ENCODE measurements at regions not wholly inside any gene's neighbourhood (a gene's known extent, or its start where the extent isn't known, plus 50 kb on each side); places are given as distances from the start of the nearest gene placed in this dataset.

- H3K27ac ChIP-seq (ENCODE audit: low read depth, low read length): peak overlapping the region; percentile 98
- peak; percentile 86 for DNase-seq (ENCODE audit: low read depth, low spot score)
- H3K4me3 ChIP-seq (ENCODE audit: low read depth, low read length): no peak overlapping the region
- no peaks in the 10 kb centered on the region for H3K27me3 ChIP-seq (ENCODE audit: control insufficient read depth, insufficient read depth, low read length)
- ChIA-PET CTCF (interaction anchor here (0.9 to 2.1 kb wide), 4 partner anchors 15 to 866 kb away, joined by 3 to 5 read pairs (median 4); no protein-coding TSS in a partner anchor), POLR2A (interaction anchor here (0.6 to 1.7 kb wide), 3 partner anchors 281 to 867 kb away, joined by 3 to 6 read pairs (median 3); partner anchors contain the start of gene THBS1)
- TF ChIP-seq, protein P1, sequence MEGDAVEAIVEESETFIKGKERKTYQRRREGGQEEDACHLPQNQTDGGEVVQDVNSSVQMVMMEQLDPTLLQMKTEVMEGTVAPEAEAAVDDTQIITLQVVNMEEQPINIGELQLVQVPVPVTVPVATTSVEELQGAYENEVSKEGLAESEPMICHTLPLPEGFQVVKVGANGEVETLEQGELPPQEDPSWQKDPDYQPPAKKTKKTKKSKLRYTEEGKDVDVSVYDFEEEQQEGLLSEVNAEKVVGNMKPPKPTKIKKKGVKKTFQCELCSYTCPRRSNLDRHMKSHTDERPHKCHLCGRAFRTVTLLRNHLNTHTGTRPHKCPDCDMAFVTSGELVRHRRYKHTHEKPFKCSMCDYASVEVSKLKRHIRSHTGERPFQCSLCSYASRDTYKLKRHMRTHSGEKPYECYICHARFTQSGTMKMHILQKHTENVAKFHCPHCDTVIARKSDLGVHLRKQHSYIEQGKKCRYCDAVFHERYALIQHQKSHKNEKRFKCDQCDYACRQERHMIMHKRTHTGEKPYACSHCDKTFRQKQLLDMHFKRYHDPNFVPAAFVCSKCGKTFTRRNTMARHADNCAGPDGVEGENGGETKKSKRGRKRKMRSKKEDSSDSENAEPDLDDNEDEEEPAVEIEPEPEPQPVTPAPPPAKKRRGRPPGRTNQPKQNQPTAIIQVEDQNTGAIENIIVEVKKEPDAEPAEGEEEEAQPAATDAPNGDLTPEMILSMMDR (IDR thresholded peaks at IDR 0.05; ENCODE audit: low read depth, low read length): no peak
- H3K9me3 ChIP-seq (ENCODE audit: control insufficient read depth, insufficient read depth, low read length): no peaks in the 10 kb centered on the region
Observed at GRCh38 chr15:38714309-38715072, 149.9 kb upstream of the RASGRP1 start.

DNA sequence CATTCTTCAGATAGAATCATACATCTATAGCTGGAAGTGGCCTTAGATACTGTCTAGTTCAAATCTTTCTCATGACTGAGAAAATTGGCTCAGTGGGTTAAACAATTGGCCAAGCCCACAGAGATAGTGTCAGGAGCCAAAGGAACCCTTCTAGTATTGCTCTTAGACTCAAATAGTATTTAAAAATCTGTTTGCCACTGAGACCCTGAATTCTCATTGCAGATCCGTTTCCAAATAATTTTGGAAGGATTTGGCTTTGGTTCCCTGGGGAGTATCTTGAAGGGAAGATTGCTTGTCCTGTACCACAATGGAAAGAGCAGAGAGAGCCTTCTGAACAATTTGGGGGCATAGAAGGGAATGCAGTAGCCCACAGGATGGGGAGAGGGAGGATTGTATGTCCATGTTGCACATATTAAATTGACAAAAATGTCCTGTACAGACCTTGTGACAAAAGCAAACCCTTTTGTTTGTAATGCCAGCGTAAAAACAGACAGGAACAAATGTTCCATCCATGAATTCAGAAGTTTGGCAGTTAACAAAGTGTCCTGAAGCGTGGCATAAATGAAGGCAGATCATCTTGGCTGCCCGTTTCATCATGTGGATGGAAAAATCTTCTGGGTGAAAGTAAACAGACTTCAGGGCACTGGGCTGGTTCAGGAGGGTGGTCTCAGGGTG lies 156.4 kb upstream of the RASGRP1 start:
- ChIA-PET POLR2A (no interaction called here), CTCF (no interaction called here)
- DNase-seq (ENCODE audit: low read depth, low spot score): no peak
- H3K27me3 ChIP-seq (ENCODE audit: control insufficient read depth, insufficient read depth, low read length): no peaks in the 10 kb centered on the region
- no peak overlapping the region for H3K27ac ChIP-seq (ENCODE audit: low read depth, low read length)
- no peaks in the 10 kb centered on the region for H3K9me3 ChIP-seq (ENCODE audit: control insufficient read depth, insufficient read depth, low read length)
- TF ChIP-seq, protein P1 (IDR thresholded peaks at IDR 0.05; ENCODE audit: low read depth, low read length): no peak
- no peak overlapping the region for H3K4me3 ChIP-seq (ENCODE audit: low read depth, low read length)

DNA sequence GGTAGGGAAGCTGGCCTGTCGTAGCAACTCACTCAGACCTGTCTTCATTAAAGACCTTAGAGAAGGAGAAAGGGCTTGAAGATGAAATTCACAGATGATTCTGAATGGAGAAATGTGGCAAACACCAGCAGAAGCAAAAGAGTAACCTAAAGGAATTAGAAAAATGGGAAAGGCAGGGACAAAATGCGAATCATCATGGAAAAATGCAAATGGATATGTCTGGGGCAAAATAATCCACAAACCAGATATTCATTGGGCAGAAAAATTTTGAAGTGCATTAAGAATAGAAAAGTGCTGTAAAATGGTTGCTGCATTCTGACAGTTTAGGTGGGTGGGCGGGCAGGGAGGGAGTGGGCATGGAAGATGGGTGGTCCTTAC lies 156.9 kb upstream of the RASGRP1 start:
- Histone ChIP-seq H3K4me3 (ENCODE audit: low read depth, low read length) (no peak overlapping the region), H3K27ac (ENCODE audit: low read depth, low read length) (no peak overlapping the region), H3K9me3 (ENCODE audit: control insufficient read depth, insufficient read depth, low read length) (no peaks in the 10 kb centered on the region), H3K27me3 (ENCODE audit: control insufficient read depth, insufficient read depth, low read length) (no peaks in the 10 kb centered on the region)
- DNase-seq (ENCODE audit: low read depth, low spot score): no peak
- TF ChIP-seq, protein P1 (IDR thresholded peaks at IDR 0.05; ENCODE audit: low read depth, low read length): no peak
- ChIA-PET POLR2A (no interaction called here), CTCF (no interaction called here)

GRCh38 chr15:38722236-38722635 lies 157.6 kb upstream of the RASGRP1 start:
- Histone ChIP-seq H3K27ac (ENCODE audit: low read depth, low read length) (no peak overlapping the region), H3K9me3 (ENCODE audit: control insufficient read depth, insufficient read depth, low read length) (no peaks in the 10 kb centered on the region), H3K4me3 (ENCODE audit: low read depth, low read length) (no peak overlapping the region), H3K27me3 (ENCODE audit: control insufficient read depth, insufficient read depth, low read length) (no peaks in the 10 kb centered on the region)
- TF ChIP-seq, protein P1 (IDR thresholded peaks at IDR 0.05; ENCODE audit: low read depth, low read length): no peak
- ChIA-PET CTCF (interaction anchor here (0.7 to 1.8 kb wide), 4 partner anchors 31 to 95 kb away, joined by 3 to 5 read pairs (median 4); no protein-coding TSS in a partner anchor), POLR2A (no interaction called here)
- no peak for DNase-seq (ENCODE audit: low read depth, low spot score)

DNA sequence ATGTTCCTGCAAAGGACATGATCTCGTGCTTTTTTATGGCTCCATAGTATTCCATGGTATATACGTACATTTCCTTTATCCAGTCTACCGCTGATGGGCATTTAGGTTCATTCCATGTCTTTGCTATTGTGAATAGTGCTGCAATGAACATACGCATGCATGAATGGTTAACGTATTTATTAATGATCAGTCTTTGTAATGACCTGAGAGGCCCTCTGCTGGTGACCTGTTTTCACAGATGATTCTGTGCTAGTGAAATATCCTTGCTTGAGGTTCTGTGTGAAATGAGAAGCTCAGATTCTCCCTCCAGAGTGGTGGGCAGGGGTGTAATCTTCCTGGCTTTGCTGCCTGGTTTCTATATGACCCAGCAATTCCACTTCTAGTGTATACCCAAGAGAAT lies 160.2 kb upstream of the RASGRP1 start:
- no peaks in the 10 kb centered on the region for H3K9me3 ChIP-seq (ENCODE audit: control insufficient read depth, insufficient read depth, low read length)
- H3K27me3 ChIP-seq (ENCODE audit: control insufficient read depth, insufficient read depth, low read length): no peaks in the 10 kb centered on the region
- H3K4me3 ChIP-seq (ENCODE audit: low read depth, low read length): no peak overlapping the region
- POLR2A ChIA-PET: no interaction called here
- CTCF ChIA-PET: interaction anchor here (0.6 kb wide), 1 partner anchor 1124 kb away, joined by 3 read pairs; no protein-coding TSS in a partner anchor
- H3K27ac ChIP-seq (ENCODE audit: low read depth, low read length): no peak overlapping the region
- DNase-seq (ENCODE audit: low read depth, low spot score): no peak
- TF ChIP-seq, protein P1 (IDR thresholded peaks at IDR 0.05; ENCODE audit: low read depth, low read length): no peak
